ENCODE measurements at regions not wholly inside any gene's neighbourhood (a gene's known extent, or its start where the extent isn't known, plus 50 kb on each side); places are given as distances from the start of the nearest gene placed in this dataset.
"Not testable (repeated sequence)": the region's sequence is repeated elsewhere in the genome, so short reads cannot be mapped to it uniquely, and the experiment has no call there.

DNA sequence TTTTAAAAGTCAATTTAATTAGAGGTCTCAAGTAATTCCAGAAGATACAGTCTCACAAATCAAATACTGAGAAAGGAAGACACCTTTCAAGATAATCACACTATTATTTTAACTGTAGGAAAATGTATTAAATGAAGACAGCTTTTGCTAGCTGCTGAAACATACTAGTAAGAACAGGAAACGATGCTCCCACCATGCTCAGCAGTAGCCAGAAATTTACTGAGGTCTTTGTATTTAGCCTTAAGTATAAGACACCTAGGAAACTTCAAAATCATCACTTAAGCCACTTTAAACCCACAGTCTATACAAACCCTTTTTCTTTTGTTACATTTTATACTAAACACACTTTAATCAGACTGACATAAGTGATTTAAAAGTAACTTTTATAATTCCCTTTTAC is 72.7 kb upstream of the NPIPB12 start:
- not testable (repeated sequence) for DNase-seq (ENCODE audit: low read depth, low spot score)

GRCh38 chr16:29581764-29582163 is 75.6 kb upstream of the NPIPB12 start:
- not testable (repeated sequence) for DNase-seq (ENCODE audit: low read depth, low spot score)

GRCh38 chr16:29591919-29592318 is 71.1 kb upstream of the SPN start:
- DNase-seq (ENCODE audit: low read depth, low spot score), result not testable (repeated sequence)

DNA sequence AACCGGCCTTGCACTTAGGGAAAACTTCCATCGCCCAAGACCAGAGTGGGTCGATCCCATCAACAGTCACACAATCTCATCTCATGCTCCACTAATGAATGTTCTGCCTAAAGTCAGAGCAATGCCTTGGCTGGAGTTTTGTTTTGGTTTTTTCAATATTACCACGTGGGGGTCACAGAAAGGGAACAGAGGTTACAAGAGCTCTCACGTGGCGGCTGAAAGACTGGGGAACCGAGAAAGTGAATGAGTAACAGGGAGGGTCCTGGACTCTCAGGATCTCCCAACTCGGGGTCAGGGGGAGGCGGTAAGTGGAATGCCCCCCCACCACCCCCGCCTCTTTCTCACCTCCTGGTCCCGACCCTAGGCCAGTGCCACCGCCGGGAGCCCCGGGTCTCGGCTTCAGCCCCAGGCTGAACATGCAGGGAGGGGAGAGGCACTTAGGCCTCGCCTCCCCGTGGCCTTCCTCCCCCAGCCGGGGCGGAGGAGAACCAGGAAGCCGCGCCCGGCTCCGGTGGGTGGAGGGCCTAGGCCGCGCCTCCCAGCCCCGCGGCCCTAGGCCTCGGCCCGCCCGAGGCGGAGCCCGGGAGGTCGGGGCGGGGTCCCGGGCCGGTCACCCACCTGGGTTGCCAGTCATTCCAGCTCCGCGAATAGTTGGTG is 68.7 kb upstream of the SPN start:
- not testable (repeated sequence) for DNase-seq (ENCODE audit: low read depth, low spot score)

GRCh38 chr16:29594926-29595838 is 67.9 kb upstream of the SPN start:
- peak; percentile 84 for DNase-seq (ENCODE audit: low read depth, low spot score)

GRCh38 chr16:29597030-29597429 is 66.0 kb upstream of the SPN start:
- DNase-seq (ENCODE audit: low read depth, low spot score), result not testable (repeated sequence)

- not testable (repeated sequence) for DNase-seq (ENCODE audit: low read depth, low spot score)
Measured at GRCh38 chr16:29600111-29601000, 62.7 kb upstream of the SPN start.

GRCh38 chr16:29602247-29602625 is 60.8 kb upstream of the SPN start:
- DNase-seq (ENCODE audit: low read depth, low spot score), result not testable (repeated sequence)

- DNase-seq (ENCODE audit: low read depth, low spot score), result not testable (repeated sequence)
Measured at GRCh38 chr16:29602683-29603088, 60.4 kb upstream of the SPN start.

- DNase-seq (ENCODE audit: low read depth, low spot score), result not testable (repeated sequence)
Measured at GRCh38 chr16:29604631-29605549, 58.2 kb upstream of the SPN start.

GRCh38 chr16:29605593-29606205 is 57.3 kb upstream of the SPN start:
- DNase-seq (ENCODE audit: low read depth, low spot score), result not testable (repeated sequence)

GRCh38 chr16:29606669-29607427 is 56.2 kb upstream of the SPN start:
- not testable (repeated sequence) for DNase-seq (ENCODE audit: low read depth, low spot score)

DNA sequence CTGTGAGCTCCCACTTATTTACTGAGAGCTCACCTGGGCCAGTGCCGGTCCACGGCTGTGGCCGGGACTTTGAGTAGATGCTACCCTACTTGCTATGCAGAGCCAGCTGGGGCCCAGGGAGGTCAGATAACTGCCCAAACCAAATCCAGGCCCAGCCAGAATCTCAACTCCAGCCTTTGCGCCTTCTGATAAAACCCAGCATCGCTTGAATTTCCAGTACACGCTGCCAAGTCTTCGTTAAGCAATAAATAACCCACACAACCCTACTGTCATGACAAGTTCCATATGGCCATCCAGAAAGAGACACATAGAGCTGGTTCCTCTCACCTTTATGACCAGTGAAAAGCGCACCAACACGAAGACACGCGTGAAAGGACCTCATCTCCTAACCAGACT is 55.6 kb upstream of the SPN start:
- DNase-seq (ENCODE audit: low read depth, low spot score), result not testable (repeated sequence)

DNA sequence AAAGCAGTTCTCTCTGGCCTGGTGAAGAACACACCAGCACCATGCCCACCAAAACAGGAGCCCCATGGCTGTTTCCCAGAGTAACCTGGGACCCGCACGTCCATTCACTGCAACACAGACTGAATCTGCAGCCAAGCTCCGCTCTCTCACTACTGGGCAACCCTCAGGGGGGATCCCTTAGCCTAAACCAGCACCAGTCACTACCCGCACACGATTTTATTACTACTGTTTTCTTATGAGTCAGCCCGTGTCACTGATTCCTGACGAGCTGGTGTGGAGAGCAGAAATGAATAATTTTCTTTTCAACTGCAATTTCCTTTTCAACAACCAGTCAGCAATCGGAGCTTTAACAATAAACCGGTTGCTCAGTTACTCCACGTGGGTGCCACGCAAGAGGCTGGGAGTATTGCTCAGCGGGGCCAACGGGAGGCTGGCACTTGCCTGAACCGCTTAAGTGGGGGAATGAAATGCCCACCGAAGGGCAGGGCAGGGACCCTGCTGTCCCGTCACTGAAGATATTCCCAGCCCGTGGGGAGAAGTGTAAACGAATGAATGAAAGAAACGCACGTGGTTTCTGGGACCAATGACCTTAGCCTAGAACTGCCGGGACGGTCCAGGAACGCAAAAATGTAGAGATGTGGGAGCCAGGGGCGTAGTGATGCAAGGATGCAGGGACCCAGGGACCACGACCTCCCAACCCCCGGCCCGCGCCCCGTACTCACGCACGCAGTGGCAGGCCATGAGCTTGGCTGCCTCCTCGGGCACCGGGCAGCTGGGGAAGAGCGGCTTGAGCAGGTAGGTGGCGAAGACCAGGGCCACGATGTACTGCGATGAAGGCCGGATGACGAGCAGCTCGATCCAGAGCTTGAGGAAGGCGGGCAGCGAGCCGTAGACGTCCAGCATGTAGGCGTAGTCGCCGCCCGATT is 50.4 kb upstream of the SPN start:
- DNase-seq (ENCODE audit: low read depth, low spot score), result not testable (repeated sequence)
